Mucosa of gallbladder (tissue), 1 donor: ENCODE measurements at regions not wholly inside any gene's neighbourhood (a gene's known extent, or its start where the extent isn't known, plus 50 kb on each side); places are given as distances from the start of the nearest gene placed in this dataset.
"Not testable (repeated sequence)": the region's sequence is repeated elsewhere in the genome, so short reads cannot be mapped to it uniquely, and the experiment has no call there.

ENCODE experiments used
- DNase-seq: peaks from one replicate; pipeline ENCODE4 v3.0.0-alpha.2; 2020; ENCODE audit warnings: low spot score
- donor health status: DM: no; HTN: no; CAD: no.

DNA sequence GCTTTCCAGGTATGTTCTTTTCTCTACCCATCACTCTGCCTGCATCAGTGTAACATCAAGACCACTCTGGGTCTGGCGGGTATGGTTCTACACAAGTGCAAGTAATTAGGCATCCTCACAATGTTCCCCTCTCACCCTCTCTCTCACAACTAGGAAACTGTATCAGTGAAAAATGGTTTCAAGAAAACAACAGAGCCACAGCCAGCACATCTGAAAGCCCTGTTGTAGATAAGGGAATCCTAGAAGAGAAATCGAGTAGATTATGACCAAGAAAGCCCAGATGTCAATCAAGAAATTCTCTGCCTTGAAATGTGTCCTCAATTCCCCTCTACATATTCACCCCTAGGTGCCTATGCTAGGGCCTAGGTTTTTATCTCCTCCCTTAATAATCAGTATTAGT, 281.3 kb upstream of the ANKRD50 start:
- DNase-seq = no peak

DNA sequence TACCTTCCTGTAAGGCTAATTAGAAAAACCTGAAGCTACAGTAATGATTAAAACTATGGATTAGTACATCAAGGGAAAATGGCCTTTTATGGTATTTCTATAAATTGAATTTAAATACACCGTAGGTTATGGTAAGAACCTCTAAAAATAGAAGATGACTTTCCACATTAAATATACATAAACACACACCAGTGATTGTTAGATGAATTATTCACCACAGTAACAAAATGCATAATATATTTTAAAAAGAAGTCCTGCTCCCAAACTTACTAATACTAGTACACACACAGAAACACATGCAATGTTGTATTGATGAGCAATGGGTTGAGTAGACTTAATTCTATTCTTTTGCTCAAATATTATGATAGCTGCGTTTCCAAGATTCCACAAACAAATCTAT, 277.9 kb upstream of the ANKRD50 start:
- no peak for DNase-seq

DNA sequence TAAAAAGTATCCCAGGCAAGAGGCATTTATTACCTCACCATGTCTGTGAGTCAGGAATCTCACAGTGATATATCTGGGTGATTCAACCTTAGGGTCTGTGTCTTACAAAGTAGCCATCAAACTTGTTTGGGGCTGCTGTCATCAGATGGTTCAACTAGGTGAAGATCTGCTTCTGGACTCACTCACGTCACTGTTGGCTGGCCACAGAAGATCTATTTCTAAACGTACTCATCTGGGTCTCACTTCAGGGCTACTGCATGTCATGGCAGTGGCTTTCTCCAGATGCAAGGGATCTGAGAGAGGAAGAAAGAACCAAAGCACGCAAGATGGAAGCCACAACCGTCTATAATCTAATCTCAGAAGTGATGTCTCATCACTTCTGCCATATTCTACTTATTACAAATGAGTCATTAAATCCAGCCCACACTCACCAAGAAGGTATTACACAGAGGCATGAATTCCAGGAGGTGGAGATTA, 267.8 kb upstream of the ANKRD50 start:
- DNase-seq = no peak

DNA sequence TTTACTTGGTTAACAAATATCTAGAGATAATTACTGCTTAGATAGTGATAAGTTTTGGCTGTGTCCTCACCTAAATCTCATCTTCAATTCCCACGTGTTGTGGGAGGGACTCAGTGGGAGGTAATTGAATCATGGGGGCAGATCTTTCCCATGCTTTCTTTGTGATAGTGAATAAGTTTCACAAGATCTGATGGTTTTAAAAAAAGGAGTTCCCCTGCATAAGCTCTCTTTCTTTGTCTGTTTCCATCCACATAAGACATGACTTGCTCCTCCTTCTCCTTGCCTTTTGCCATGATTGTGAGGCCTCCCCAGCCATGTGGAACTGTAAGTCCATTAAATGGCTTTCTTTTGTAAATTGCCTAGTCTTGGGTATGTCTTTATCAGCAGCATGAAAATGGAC, 266.0 kb upstream of the ANKRD50 start:
- DNase-seq = not testable (repeated sequence)

DNA sequence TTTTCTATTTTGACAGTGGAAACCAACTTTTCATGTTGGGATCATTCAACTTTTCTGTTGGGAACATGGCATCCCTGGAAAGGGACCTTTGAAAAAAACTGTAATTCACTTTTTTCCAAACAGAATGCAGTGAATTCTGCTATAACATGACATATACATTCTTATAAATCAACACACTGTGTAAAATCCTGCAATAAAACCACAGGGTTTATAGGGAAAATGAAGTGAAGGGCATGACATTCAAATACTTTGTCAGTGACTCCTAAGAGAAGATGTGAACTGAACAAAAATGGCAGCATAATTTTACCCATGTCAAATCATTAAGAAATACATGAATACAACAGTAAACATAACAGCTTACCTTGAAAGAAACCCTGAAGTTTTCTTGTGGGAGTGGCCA, 264.5 kb upstream of the ANKRD50 start:
- DNase-seq = no peak

DNA sequence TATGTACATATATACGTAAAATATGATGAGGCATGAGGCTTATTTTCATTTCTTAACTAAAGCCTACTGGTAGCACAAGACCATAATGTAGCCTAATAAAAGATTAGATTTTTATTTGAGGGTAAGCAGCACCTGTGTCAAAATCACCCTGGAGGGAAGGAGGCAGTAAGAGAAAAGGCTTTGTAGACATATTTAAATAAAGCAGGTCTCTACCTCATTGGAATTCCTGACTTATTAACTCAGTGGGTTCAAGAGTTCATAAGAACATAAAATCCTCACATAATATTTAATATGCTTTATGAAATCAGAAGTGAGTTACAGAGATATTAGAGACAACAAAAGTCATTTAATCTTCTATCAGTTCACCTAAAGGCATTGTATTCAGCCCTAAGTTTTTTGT, 261.6 kb upstream of the ANKRD50 start:
- DNase-seq = no peak

DNA sequence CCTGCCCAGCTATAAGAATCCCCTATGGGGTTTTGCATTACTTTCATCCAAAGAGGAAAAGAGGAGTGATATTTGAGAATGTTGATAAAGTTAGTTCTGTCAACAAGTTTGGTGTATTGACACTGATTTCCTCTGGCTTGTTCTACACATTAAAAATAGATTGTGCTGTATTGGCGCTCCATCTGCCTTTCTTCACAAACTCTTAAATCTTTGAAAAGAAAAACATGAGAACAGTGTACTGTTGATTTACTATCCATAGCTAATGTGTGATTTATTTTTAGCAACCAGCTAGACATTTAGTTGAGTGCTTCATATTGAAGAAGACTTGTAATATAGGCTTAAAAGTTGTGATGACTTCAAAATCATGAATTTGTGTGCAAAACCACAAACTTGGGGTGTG, 261.2 kb upstream of the ANKRD50 start:
- no peak for DNase-seq

DNA sequence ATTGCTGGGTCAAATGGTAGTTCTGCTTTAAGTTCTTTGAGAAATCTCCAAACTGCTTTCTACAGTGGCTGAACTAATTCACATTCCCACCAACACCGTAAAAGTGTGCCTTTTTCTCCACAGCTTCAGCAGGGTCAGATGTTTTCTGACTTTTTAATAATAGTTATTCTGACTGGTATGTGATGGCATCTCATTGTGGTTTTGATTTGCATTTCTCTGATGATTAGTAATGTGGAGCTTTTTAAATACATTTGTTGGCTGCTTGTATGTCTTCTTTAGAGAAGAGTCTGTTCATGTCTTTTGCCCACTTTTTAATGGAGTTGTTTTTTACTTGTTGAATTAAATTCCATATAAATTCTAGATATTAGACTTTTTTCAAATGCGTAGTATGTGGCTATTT, 257.5 kb upstream of the ANKRD50 start:
- DNase-seq = no peak

DNA sequence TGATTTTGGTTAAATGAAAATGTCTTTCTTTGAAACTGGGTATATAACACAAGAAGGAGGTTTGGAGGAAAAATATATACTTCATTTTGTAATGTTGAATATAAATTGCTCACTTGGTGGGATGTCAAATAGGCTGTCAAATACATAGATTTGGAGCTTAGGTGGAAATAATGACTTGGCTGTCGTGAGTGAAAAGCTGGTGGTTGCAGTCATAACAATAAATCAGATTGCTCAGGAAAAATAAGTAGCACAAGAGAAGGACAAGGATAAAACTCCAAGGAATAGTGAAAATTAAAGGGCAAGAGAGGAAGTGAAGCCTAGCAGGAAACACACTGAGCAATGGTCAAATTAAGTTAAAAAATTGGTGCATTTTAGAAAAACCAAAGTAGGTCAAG, 253.0 kb upstream of the ANKRD50 start:
- no peak for DNase-seq

DNA sequence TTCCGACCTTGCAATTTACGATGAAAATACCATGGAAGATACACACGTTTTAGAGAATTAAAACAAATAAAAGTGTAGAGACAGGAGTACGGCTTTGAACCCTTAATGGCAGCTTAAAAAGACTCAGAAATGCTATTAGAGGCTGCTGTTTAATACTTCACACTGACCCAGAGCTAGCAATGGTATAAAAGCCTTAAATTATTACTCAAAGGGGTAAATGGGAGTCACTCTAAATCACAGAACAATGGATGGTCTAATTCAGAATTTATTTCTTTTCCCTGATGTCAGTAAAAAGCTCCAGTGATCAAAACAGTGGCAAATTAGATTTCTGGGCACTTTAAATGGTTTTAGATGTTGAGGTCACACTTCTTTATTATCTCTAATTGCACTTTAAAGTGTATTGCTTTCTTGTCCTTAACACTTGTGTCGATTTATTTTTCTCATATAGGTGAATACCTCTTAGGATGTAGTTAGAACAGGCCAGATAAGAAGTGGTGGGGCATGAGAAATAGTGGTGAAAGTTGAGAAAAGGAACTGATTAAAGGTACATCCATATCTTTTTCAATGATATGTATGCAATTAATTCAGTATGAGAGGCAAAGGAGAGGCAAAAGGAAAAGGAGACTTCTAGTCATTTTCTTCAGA, 252.4 kb upstream of the ANKRD50 start:
- DNase-seq = no peak

DNA sequence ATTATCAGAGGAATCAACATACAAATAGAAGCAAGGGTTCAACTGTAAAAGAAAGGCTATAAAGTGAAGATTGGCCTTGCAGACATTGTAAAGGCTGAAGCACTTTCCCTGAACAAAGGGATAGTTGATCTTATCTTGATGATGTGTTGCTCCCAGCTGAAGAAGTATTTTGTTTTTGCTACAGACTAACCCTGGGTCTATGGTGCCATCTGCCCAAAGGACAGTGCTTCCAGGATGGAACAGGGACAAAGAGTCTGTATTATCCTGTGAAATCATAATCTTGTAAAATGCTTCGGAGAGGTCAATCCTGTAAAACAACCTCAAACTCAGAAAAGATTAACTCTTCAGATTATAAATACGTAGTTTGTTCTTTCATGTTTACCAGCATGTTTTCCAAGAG, 251.7 kb upstream of the ANKRD50 start:
- DNase-seq = no peak

DNA sequence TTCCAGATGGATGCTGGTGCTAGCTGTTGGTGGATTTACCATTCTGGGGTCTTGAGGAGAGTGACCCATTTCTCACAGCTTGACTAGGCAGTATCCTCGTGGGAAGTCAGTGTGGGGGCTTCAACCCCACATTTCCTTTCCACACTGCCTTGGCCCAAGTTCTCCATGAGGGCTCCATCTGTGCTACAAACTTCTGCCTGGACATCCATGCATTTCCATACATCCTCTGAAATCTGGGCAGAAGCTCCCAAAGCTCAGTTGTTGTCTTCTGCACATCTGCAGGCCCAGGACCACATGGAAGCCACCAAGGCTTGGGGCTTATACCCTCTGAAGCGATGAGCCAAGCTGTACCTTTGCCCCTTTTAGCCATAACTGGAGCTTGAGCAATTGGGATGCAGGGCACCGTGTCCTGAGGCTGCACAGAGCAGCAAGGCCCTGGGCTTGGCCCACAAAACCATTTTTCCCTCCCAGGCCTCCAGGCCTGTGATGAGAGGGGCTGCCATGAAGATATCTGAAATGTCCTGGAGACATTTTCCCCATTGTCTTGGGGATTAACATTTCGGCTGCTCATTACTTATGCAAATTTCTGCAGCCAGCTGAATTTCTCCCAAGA, 248.7 kb upstream of the ANKRD50 start:
- no peak for DNase-seq

DNA sequence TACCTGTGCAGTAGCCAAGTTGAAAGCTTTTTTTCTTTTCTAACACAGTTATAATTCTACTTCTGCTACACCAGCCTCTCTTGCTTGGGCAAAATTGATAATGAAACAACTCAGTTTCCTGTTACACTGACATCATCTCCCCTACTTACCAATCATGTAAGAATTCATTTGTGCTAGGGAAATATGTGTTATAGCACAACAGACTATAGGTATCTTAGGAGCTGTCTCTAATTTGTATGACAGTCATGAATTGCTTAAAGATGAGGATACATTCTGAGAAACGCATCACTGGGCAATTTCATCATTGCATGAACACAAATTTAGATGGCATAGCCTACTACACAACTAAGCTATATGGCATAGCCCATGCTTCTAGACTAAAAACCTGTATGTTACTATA, 246.3 kb upstream of the ANKRD50 start:
- DNase-seq = no peak

DNA sequence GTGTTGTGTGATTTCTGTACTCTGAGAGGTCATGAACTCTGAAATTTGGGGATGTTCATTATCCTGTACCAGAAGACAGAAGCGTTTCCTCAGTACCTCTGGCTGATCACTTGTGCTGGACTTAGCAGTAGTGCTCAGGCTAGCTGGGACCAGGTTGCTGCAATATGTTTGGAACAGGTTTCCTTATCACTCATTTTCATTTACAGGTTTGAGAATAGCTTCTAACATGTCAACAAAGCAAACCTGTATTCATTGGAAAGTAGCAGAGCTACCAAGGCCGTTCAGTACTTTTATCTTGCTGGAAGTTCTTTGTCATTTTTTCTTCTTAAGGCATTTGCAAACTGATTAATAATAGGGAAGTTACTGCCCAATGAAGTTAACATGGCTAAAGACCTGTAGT, 242.9 kb upstream of the ANKRD50 start:
- DNase-seq = no peak

DNA sequence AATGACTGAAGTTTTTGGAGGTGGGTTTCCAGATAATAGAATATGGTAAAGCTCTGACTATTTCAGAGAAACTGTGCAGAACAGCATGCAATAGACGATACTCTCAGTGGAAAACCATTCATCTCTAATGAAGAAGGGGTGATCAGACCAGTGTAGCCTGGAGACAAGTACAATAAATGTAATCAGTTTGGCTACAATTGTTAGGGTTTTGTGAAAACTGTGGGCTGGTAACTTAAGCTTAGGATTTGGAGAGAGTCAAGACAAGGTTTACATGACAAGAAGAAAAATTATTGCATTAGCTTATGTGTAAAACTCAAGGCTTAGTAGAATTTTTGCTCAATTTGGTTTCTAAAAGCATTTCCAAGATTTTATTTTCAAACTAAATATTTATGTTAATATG, 241.5 kb upstream of the ANKRD50 start:
- DNase-seq = no peak

DNA sequence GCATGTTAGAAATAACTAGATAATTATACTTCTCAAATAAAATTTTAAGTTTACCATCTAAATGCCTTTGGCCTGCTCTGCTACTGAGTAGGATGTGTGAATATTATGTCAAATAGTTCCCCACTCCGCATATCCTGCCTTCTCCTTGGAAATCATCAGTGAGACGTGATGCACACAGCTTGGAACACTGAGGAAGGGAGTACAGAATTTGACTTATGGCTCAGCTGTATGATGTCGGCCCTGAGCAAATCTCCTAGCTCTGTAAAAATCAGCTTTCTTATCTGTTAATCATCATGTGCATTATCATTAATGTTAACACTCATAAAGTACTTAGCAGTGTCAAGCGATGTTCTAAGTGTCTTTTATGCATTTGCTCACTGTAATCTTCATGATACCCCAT, 241.0 kb upstream of the ANKRD50 start:
- DNase-seq = no peak

DNA sequence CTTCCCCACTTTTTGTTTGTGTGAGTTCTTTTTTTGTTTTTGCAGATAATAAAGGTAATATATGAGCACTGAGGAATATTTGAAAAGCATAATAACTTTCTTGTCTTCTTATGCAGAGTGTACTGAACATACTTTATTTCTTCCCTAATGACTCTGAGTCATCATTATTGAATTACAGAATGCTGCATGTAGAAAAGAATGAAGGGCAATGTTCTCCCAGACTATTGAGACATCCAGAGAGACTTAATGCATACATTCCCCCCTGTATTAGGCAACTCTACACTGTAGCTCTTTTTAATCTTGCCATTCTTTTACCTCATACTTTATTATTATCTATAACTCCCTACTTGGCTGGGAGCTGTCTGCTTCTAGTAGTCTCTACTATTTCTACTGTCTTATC, 240.5 kb upstream of the ANKRD50 start:
- DNase-seq = no peak

DNA sequence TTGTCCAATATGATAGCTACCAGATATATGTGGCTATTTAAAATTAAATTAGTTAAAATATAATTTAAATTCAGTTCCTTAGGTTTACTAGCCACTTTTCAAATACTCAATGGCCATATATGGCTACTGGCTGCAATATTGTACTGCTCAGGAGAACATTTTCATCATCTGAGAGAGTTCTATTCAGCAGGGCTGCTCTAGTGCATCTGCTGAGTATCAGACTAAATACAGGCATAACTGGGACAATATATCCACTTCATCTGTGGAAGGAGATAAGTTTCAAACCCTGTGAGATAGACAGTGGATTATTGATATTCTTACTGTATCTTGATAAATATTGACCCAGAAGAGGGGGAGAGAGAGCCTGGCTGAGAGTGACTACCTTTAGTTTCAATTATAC, 240.1 kb upstream of the ANKRD50 start:
- DNase-seq = no peak

DNA sequence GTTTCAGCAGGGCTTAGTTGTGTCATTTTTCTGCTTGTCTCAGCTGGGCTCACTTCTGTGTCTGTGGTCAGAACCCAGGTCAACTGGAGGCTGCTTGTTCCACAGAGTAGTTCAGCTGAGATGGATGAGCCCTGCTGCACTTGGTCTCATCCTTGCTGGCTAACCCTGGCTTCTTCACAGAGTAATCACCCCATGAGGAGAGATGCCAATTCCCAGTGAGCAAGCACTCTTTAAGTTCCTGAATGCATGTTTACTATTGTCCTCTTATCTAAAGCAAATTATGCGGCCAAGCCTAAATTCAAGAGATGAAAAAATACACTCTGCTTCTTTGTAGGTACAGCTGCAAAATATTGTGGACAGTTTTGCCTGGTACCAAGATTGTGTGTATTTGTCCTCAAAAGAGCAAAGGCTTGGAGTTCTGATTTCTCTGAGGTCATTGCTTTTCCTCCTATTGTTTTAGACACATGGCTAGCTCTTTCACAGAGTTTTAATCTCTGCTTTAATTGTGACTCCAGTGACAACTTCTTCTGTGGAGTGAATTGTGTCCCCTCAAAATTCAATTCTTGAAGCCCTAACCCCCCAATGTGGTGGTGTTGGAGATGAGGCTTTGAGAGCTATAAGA, 236.6 kb upstream of the ANKRD50 start:
- DNase-seq = peak; percentile 39

DNA sequence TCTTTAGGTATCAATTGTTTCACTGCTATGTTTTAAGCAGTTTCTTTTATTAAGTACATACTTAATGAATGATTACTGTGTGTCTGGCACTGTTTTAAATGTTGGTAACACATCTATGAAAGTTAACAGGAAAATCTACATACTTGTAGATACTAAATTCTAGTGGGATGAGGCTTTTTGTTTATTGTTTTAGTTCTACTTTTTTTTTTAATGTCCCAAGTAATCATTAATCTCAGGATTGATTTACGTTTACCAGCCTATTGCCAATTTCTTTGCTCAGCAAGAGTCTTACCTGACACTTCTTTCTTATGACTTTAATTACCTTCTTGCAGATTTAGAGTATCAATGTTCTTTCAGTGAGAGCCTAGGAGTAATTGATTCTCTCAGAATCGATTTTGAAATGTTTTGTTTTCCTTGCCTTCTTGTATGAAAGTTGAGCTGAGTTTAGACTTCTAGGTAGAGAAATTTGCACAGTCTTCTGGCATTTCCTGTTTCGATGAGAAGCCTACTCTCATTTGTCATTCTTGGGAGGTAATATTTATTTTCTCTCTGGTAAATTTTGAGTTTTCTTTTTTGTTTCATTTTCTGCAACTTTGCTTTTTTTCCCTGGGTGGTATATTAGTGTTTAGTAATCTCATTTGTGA, 235.2 kb upstream of the ANKRD50 start:
- no peak for DNase-seq

DNA sequence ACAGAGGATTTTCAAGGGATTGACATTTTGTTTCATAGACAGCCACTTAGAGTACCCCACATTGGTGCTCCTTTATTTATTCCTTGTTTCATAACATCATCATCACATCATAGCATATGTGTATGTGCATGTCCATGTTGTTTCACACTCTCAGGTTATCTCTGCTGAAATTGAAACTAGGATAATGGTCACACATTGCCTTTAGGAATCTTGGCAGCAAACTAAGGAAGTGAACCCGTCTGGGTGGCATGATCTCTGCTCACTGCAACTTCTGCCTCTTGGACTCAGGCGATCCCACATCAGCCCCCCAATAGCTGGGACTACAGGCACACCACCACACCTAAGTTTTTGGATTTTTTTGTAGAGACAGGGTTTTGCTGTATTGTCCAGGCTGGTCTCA, 234.2 kb upstream of the ANKRD50 start:
- DNase-seq = peak; percentile 45

DNA sequence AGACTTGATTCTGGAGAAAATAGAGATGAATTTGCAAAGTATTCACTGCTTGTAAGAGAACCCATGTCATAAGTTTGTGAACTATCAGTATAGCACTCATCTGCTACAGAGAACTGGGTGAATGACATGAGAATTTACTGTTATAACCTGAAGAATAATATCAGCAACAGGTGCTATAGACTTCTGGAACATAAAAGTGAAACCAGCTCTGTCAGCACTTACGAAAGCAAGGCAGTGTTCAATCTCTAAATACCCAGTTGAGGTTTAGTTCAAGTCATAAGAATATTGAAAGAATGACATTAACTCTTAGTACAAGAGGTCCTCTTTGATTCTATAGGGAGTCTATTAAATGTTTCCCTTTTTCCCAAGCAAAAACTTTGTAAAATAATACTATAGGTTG, 232.9 kb upstream of the ANKRD50 start:
- DNase-seq = no peak

DNA sequence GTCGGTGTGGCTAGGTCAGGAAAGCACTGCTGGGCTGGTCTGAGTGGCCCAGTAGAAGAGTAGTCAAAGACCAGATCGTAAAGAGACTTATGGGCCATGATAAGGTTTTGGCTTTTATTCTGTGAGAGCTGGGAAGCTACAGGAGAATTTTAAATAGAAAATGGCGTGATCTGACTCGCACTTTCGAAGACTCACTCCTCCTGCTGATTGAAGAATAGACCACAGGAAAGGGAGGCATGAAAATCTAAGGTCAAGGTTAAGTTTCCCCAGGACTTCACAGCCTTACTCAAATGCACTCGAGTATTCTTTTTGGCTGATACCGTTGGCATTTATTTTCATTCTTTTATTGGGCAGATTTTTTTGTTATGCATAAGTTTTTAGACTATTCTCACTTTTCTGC, 231.4 kb upstream of the ANKRD50 start:
- no peak for DNase-seq
